ENCODE measurements at regions not wholly inside any gene's neighbourhood (a gene's known extent, or its start where the extent isn't known, plus 50 kb on each side); places are given as distances from the start of the nearest gene placed in this dataset.
"Not testable (repeated sequence)": the region's sequence is repeated elsewhere in the genome, so short reads cannot be mapped to it uniquely, and the experiment has no call there.

DNA sequence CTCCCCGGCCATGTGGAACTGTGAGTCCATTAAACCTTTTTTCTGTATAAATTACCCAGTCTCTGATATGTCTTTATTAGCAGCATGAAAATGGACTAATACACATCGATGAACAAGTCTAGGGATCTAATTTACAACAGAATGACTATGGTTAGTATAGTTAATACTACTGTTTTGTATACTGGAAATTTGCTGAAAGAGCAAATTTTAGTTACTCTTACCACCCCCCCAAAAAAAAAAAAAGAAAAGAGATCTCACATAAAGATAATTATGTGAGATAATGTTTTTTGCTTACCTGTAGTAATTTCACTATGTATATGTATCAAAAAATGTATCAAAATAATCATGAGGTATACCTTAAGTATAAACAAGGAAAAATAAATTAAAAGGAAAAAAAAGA is 199.5 kb upstream of the GRM3 start:
- no peak for DNase-seq
- TF ChIP-seq POLR2A (IDR thresholded peaks at IDR 0.05): no peak
- TF ChIP-seq, protein P1, sequence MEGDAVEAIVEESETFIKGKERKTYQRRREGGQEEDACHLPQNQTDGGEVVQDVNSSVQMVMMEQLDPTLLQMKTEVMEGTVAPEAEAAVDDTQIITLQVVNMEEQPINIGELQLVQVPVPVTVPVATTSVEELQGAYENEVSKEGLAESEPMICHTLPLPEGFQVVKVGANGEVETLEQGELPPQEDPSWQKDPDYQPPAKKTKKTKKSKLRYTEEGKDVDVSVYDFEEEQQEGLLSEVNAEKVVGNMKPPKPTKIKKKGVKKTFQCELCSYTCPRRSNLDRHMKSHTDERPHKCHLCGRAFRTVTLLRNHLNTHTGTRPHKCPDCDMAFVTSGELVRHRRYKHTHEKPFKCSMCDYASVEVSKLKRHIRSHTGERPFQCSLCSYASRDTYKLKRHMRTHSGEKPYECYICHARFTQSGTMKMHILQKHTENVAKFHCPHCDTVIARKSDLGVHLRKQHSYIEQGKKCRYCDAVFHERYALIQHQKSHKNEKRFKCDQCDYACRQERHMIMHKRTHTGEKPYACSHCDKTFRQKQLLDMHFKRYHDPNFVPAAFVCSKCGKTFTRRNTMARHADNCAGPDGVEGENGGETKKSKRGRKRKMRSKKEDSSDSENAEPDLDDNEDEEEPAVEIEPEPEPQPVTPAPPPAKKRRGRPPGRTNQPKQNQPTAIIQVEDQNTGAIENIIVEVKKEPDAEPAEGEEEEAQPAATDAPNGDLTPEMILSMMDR (IDR thresholded peaks at IDR 0.05): no peak
- no peaks in the 10 kb centered on the region for H3K27me3 ChIP-seq
- H3K9me3 ChIP-seq: no peaks in the 10 kb centered on the region
- H3K27ac ChIP-seq: no peak overlapping the region
- no peak overlapping the region for H3K4me3 ChIP-seq
- WGBS, 2 donors: 75 to 82% methylated on average over 2 of the region's 2 CpGs
- intact Hi-C loops (cut with DNase I): no loop called here
- no peaks in the 10 kb centered on the region for H3K4me1 ChIP-seq
- H3K36me3 ChIP-seq: no peaks in the 10 kb centered on the region

- DNase-seq; intact Hi-C loops (cut with DNase I): not testable (repeated sequence)
- 84% methylated on average over 9 of the region's 29 CpGs; no CpG with 5 or more reads in 1 of the 2 donors for WGBS, 2 donors
Observed at GRCh38 chr7:86440420-86440819, 203.3 kb upstream of the GRM3 start.

GRCh38 chr7:86437951-86438450 is 205.7 kb upstream of the GRM3 start:
- H3K9me3 ChIP-seq: peaks cover 0 to 3% (median 0%) of the 10 kb centered on the region in 3 donors
- no peak for TF ChIP-seq POLR2A (IDR thresholded peaks at IDR 0.05)
- 36 to 45% methylated on average over 2 of the region's 2 CpGs for WGBS, 2 donors
- intact Hi-C loops (cut with DNase I): no loop called here
- no peak for DNase-seq
- no peaks in the 10 kb centered on the region for H3K27me3 ChIP-seq
- no peaks in the 10 kb centered on the region for H3K4me1 ChIP-seq
- no peak overlapping the region for H3K27ac ChIP-seq
- H3K4me3 ChIP-seq: no peak overlapping the region
- no peaks in the 10 kb centered on the region for H3K36me3 ChIP-seq

More at GRCh38 chr7:86440420-86440819, 203.3 kb upstream of the GRM3 start:
- not testable (repeated sequence) for H3K27ac ChIP-seq, H3K4me1 ChIP-seq, H3K36me3 ChIP-seq, H3K9me3 ChIP-seq, H3K4me3 ChIP-seq, H3K27me3 ChIP-seq

DNA sequence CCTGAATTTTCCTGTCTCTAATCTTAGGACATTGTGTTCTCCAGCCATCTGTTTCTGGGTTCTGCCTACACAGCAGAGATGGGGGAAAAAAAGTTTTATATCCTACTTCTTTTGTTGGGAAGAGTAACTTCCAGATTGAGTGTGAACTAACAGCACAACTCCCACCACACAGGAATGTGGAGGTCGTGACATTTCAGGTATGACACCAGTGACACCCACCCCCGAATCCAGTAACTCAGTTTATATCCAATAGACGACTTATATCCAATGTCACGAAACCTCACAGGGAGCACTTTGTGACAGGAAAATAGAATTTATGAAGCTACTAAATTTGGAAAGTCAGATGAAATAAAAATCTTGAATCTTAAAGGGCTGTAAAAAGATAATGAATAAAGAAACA is 211.9 kb upstream of the GRM3 start:
- WGBS, 2 donors: 67 to 70% methylated on average over 4 of the region's 4 CpGs
- no peaks in the 10 kb centered on the region for H3K27me3 ChIP-seq
- H3K9me3 ChIP-seq: peaks cover 0 to 3% (median 0%) of the 10 kb centered on the region in 3 donors
- H3K27ac ChIP-seq: no peak overlapping the region
- intact Hi-C loops (cut with DNase I): no loop called here
- DNase-seq: no peak
- no peaks in the 10 kb centered on the region for H3K4me1 ChIP-seq
- no peaks in the 10 kb centered on the region for H3K36me3 ChIP-seq
- no peak for TF ChIP-seq POLR2A (IDR thresholded peaks at IDR 0.05)
- TF ChIP-seq, protein P1 (IDR thresholded peaks at IDR 0.05): no peak
- H3K4me3 ChIP-seq: no peak overlapping the region

DNA sequence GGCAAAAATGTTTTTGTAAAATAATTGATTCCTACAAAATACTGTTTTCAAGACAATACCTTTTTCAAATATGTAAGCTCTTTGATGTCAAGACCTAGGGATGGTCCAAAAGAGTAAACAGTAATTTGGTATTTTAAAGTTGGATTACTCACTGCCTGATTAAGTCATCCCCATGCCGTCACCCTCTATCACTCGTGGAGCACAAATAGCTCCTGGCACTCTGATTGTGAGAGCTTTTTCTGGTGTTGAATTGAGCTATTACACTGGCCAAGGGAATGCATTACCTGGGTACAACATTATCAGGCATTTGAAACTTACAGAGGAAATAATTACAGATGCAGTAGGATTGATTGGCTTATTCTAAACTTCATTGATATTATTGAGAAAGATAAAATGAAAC is 231.9 kb upstream of the GRM3 start:
- no peak overlapping the region for H3K4me3 ChIP-seq
- DNase-seq: no peak
- H3K4me1 ChIP-seq: no peaks in the 10 kb centered on the region
- H3K36me3 ChIP-seq: no peaks in the 10 kb centered on the region
- 44 to 53% methylated on average over 2 of the region's 2 CpGs for WGBS, 2 donors
- H3K27ac ChIP-seq: no peak overlapping the region
- no peaks in the 10 kb centered on the region for H3K27me3 ChIP-seq
- no peak for TF ChIP-seq POLR2A (IDR thresholded peaks at IDR 0.05)
- TF ChIP-seq, protein P1 (IDR thresholded peaks at IDR 0.05): no peak
- intact Hi-C loops (cut with DNase I): no loop called here
- H3K9me3 ChIP-seq: no peaks in the 10 kb centered on the region

GRCh38 chr7:86407291-86407690 is 236.4 kb upstream of the GRM3 start:
- no peaks in the 10 kb centered on the region for H3K36me3 ChIP-seq
- TF ChIP-seq, protein P1 (IDR thresholded peaks at IDR 0.05): no peak
- TF ChIP-seq POLR2A (IDR thresholded peaks at IDR 0.05): no peak
- H3K27ac ChIP-seq: no peak overlapping the region
- H3K4me1 ChIP-seq: no peaks in the 10 kb centered on the region
- 58 to 59% methylated on average over 7 of the region's 7 CpGs for WGBS, 2 donors
- intact Hi-C loops (cut with DNase I): no loop called here
- no peak overlapping the region for H3K4me3 ChIP-seq
- H3K9me3 ChIP-seq: no peaks in the 10 kb centered on the region
- no peaks in the 10 kb centered on the region for H3K27me3 ChIP-seq
- no peak for DNase-seq

All from esophagus squamous epithelium (tissue), 5 donors.